ENCODE measurements at regions not wholly inside any gene's neighbourhood (a gene's known extent, or its start where the extent isn't known, plus 50 kb on each side); places are given as distances from the start of the nearest gene placed in this dataset.

DNA sequence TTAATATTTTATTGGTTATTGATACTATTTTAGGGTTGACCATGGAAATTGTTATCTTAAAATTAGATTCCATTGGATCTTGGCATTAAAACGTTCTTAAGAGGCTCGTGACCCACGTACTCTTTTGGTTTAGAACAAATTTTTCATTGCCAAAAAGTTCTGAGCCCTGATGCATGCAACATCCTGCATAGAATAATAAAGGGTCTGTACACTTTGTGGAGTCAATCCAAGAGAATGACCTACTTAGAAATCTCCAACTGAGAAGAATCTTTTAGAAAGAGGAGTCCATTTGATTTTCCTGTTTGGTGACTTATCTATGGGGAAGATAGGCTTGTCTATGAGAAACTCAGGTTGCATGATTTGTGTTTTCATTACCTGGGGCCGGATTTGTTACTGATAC, 404.2 kb upstream of the RGMA start:
- FAIRE-seq (no peak), DNase-seq (ENCODE audit: insufficient read length, low spot score) (no peak)
- no peak for TF ChIP-seq POLR2A (IDR thresholded peaks at IDR 0.05; ENCODE audit: low read depth, low read length)

DNA sequence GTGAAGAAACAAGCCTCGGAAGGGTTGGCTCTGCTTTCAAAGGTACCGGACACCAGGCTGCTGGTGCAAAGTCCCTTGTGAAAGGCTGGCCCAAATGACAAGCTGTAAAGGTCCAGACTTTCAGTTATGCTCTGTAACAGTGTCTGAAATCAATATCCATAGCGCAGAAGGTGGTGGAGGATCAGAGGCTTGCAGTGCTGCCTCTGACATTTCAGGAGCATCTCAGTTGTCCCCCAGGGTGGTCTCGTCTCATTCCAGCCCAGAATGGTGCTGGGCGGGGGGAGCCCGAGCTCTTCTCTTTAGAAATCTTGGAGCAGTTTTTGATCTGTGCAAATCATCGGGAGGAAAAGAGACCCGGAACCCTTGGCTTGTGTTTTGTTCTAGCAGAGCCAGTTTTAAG, 402.3 kb upstream of the RGMA start:
- DNase-seq (ENCODE audit: insufficient read length, low spot score): no peak
- no peak for TF ChIP-seq POLR2A (IDR thresholded peaks at IDR 0.05; ENCODE audit: low read depth, low read length)
- FAIRE-seq: no peak

DNA sequence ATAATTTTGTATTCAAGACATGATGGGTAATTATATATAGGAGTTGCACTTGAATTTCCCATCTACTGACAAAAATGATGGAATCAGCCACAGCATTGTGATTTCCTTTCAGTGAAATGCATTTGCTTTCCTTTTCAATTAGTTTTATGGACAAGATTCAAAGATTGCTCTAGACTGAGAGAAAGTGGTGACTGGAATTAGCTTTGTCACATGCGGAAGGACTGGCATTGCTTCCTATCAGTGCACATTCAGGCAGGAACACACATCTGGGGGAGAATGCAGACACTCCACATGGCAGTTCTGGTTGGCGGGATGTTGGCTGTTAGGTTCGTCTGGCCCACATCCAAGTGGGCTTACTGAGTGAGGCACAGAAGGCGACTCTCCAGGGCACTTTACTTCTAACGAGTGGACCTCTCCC, 399.3 kb upstream of the RGMA start:
- FAIRE-seq (no peak), DNase-seq (ENCODE audit: insufficient read length, low spot score) (no peak)
- TF ChIP-seq POLR2A (IDR thresholded peaks at IDR 0.05; ENCODE audit: low read depth, low read length): no peak

DNA sequence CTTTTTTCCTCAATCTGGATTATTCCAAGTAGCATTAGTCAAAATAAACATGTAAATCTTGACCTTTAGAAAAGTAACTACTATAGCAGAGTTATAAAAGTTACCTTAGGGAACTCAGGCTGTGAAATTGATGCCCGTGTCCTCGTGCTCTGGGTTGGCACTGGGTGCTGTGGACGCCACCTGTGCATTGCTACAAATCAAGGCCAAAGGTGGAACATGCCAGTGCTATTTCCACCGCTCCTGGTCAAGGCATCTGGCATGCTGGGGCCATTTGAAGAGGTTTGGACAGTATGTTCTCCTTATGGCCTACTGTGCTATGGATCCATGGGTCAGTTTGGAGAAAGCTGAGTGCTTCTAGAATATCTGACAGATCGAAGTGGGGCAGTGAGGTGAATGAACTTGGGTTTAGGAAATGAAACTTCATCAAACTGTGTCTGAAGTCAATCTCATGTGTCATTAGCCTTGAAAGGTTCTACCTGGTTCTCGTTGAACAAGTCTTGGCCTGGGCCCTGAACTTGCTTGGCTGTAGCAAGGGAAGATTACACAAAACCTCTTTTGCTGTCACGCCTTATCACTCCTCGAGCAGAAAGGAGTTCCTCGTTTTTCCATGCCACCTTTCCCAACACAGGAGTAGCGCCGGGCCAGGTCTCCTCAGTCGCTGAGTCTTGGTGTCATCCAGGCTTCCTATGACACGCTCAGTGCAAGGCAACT, 397.6 kb upstream of the RGMA start:
- TF ChIP-seq POLR2A (IDR thresholded peaks at IDR 0.05; ENCODE audit: low read depth, low read length): no peak
- no peak for FAIRE-seq

DNA sequence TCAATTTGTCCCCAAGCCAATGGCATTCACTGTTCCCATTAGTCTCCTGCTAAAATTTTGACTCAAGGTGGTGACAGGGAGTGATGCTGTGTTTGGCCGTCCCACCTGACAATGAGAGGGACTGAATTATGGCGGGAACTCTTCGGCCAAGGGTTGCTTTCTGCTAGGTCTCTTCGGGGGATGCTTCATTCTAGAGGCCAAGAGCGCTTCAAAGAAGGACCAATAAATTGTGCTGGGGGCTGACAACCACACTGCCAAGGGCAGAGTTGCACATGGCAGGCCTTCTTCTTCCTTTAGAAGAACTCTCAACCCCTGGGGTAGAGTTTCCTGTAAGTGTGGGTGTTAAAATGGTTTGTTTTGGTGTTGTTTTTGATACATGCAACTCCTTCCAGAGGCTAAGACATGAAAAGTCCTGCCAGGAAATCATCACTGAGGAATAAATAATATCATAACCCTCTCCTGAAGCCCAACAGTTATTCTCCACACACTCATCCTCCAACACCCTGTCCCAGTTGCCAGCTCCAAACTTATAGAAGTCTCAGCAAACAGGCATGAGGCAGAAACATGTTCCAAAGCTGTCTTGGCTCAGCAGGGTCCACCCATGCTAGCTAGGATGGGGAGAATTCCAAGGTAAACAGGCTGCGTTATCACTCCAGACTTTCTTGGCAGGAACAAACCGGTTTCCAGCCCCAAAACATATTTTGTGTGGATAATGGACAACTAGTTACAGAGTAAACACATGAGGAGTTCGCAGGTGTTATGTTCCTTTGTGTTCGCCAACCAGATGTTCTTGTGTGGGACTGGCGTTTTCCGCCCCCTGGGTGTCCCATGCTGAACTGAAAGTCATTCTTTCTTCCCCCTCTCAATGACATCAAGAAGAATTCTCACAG, 396.7 kb upstream of the RGMA start:
- no peak for TF ChIP-seq POLR2A (IDR thresholded peaks at IDR 0.05; ENCODE audit: low read depth, low read length)
- no peak for DNase-seq (ENCODE audit: insufficient read length, low spot score)
- no peak for FAIRE-seq

More for the DNA sequence above, 397.6 kb upstream of the RGMA start:
- no peak for DNase-seq (ENCODE audit: insufficient read length, low spot score)

DNA sequence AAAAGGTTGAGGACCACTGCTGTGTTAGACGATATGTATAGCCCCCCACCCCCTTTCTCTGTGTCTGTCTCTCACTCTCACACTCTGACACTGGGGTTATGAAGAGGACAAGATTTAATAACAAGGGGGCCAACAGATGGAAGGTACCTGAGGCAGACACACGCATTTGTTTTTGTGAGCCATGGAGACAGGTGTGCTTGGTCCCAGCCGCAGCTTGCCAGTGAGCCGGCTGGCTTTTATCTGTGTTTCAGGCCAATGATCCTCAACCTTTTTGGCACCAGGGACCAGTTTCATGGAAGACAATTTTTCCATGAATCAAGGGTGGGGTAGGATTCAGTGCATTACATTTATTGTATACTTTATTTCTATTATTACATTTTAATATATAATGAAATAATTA, 394.9 kb upstream of the RGMA start:
- TF ChIP-seq POLR2A (IDR thresholded peaks at IDR 0.05; ENCODE audit: low read depth, low read length): no peak
- FAIRE-seq (no peak), DNase-seq (ENCODE audit: insufficient read length, low spot score) (no peak)

DNA sequence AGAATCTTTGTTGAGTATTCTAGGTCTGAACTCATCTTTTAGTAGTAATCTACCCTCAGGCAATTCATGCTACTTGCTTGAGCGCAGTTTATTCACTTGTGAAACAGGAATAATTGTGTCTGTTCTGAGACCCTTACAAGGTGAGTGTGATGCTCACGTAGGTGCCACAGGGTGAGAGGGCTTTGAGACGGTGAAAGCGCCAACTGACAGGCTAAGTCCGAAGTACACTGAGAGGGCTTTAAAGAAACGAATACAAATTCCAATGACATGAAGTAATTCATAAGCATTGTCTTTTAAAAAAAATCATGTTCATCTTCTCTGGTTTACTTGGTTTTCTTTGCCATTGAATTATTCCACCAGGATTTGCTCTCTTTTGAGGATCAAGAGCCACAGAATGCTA, 393.7 kb upstream of the RGMA start:
- DNase-seq (ENCODE audit: insufficient read length, low spot score): no peak
- TF ChIP-seq POLR2A (IDR thresholded peaks at IDR 0.05; ENCODE audit: low read depth, low read length): no peak
- no peak for FAIRE-seq

DNA sequence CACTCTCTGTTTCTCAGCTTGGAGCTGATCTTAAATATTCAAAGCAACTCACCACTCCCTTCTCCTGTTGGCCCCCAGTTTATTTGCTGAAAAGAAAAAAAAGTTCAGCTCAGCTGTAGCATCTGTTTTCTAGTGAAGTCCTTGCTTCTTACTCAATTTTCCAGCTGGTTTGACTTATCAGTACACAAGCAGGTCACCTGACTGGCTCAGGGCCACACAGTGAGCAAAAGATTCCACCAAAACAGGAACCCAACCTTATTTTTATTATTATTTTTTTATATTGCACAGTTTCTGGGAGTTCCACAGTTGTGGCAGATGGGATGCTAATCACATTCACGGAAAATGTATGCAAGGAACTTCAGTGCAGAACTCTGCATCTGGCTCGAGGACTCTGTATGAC, 390.7 kb upstream of the RGMA start:
- FAIRE-seq (no peak), DNase-seq (ENCODE audit: insufficient read length, low spot score) (no peak)
- no peak for TF ChIP-seq POLR2A (IDR thresholded peaks at IDR 0.05; ENCODE audit: low read depth, low read length)

DNA sequence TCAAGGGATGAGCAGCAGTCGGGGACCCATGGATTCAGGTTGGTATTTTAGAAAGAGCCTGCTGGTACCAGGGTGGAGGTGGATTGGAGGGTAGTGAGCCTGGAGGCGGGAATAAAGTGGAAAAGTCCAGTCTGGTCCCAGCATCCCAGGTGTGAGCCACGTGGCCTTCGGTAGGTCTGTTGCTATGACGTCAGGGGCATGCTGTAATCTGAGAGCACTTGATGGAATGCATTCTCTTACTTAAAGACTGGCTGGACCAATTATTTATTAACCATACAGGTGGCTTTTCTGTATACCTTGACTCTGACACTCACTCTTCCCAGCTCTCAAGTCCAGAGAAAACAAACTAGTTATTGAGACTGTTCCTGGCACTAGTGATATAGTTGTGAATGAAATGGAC, 389.9 kb upstream of the RGMA start:
- FAIRE-seq (no peak), DNase-seq (ENCODE audit: insufficient read length, low spot score) (no peak)
- no peak for TF ChIP-seq POLR2A (IDR thresholded peaks at IDR 0.05; ENCODE audit: low read depth, low read length)

DNA sequence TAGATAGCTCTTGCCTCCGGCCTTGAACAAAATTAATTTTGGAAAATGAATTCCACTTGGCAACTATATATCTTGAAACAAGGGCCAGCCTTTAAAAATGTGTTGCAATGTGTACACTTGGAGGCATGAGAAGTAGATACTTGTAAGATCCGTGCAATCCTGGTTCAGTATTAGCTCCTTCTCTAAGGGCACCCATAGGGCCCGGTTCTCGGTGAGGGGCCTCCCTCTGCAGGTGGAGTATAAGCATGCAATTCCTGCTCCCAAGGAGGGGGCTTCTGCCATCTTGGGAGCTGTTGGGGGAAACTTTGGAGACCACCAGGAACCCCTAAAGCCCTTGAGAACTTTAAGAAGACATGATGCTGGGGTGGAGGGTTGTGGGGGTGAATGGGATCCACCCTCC, 388.7 kb upstream of the RGMA start:
- no peak for TF ChIP-seq POLR2A (IDR thresholded peaks at IDR 0.05; ENCODE audit: low read depth, low read length)
- no peak for FAIRE-seq
- no peak for DNase-seq (ENCODE audit: insufficient read length, low spot score)

DNA sequence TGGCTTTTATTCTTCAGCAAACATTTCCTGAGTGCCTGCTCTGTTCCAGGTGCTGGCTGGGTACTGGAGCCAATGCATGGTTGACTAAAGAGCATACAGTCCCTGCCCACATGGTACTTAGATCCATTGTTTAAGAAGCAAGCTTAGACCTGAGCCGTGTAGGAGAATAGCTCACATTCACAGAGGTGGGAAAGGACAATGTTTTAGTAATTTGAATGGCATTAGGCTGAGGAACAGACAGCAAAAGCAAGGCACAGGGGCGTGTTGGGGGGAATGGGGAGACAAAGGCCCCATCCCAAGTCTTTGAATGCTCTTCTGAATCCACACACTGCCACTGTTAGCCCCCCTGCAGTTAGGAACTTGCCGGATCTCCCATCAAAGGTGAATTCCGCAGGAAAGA, 388.2 kb upstream of the RGMA start:
- no peak for DNase-seq (ENCODE audit: insufficient read length, low spot score)
- no peak for TF ChIP-seq POLR2A (IDR thresholded peaks at IDR 0.05; ENCODE audit: low read depth, low read length)
- FAIRE-seq: no peak

DNA sequence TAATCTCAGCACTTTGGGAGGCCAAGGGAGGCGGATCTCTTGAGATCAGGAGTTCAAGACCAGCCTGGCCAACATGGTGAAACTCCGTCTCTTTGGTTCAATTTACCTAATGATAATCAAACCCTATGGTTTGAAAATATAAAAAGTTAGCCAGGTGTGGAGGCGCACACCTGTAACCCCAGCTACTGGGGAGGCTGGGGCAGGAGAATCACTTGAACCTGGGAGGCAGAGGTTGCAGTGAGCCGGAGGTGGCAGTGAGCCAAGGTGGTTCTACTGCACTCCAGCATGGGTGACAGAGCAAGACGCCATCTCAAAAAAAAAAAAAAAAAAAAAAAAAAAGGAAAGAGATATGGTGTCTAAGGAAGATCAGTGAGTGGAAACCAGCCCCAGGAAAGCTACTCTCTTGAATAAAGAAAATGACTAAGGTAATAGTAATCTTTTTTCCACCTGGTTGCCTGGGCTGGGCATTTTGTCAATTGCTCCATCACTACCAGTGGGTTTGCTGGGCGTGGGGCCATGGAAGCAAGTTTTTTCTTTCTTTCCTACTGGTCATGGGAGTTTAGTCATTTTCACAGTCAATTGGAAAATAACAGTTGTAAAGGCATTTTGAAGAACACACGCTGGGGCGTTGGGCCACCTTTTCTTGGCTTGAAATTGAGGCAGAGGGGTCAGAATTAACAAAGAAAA, 387.6 kb upstream of the RGMA start:
- FAIRE-seq (no peak), DNase-seq (ENCODE audit: insufficient read length, low spot score) (no peak)
- TF ChIP-seq POLR2A (IDR thresholded peaks at IDR 0.05; ENCODE audit: low read depth, low read length): no peak

DNA sequence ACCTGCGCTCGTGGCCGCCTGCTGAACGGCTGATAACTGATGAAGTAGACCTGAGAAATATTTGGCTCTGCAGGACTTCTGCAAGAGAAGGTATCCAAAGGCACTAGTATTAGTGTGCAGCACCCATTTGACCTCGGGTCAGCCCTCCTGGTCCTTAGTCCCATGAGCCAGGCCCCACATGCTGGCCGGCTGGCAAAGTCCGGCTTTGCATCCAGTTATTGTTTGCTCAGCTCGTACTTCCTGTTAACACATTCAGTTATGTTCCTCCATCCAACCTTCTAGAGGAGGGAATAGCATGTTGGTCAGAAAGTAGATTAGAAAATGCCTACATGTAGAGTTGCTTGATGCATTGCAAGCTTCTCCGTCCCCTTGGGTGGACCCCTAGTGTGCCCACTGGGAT, 385.7 kb upstream of the RGMA start:
- DNase-seq (ENCODE audit: insufficient read length, low spot score): no peak
- no peak for TF ChIP-seq POLR2A (IDR thresholded peaks at IDR 0.05; ENCODE audit: low read depth, low read length)
- FAIRE-seq: no peak

DNA sequence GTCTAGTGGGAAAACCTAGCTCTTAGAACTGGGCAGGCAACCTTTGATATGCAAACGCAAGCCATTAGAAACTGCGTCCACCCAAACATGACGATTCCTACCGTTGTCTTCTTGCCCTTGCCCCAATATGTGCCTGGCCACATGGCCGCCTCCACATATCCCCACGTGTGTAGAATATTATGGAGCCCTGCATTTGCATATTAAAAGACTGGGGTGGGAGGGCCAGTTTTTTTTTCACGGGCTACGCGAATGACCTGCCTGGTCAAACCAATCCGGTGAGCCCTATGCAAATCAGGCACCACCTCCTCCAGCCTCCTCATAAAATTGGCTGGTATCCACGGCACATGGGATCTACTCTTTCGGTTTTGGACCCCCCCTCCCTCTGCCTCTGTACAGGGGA, 381.0 kb upstream of the RGMA start:
- DNase-seq (ENCODE audit: insufficient read length, low spot score): no peak
- TF ChIP-seq POLR2A (IDR thresholded peaks at IDR 0.05; ENCODE audit: low read depth, low read length): no peak
- no peak for FAIRE-seq

Data from H54 (cell line).